Progenitor cell of endocrine pancreas (in vitro differentiated cells): ENCODE measurements at regions not wholly inside any gene's neighbourhood (a gene's known extent, or its start where the extent isn't known, plus 50 kb on each side); places are given as distances from the start of the nearest gene placed in this dataset.

ENCODE experiments used
- DNase-seq: peaks from one replicate; pipeline ENCODE4 v3.0.0; 2021; ENCODE audit warnings: low spot score; ENCODE audit not compliant: unreplicated experiment
- H3K27ac Mint-ChIP-seq: 2 replicates; pipeline ENCODE4 v1.8.0; 2021; ENCODE audit warnings: mild to moderate bottlenecking, moderate library complexity, mixed read lengths
- H3K27me3 Mint-ChIP-seq: 2 replicates; pipeline ENCODE4 v1.8.0; 2021; ENCODE audit warnings: mixed read lengths
- H3K36me3 Mint-ChIP-seq: 2 replicates; pipeline ENCODE4 v1.8.0; 2022; ENCODE audit warnings: mixed read lengths; ENCODE audit not compliant: insufficient read depth
- H3K4me1 Mint-ChIP-seq: 2 replicates; pipeline ENCODE4 v1.8.0; 2021; ENCODE audit warnings: low read depth, mixed read lengths
- H3K4me3 Mint-ChIP-seq: 2 replicates; pipeline ENCODE4 v1.8.0; 2021; ENCODE audit warnings: low read depth, mild to moderate bottlenecking, moderate library complexity, mixed read lengths
- H3K9me3 Mint-ChIP-seq: 2 replicates; pipeline ENCODE4 v1.8.0; 2021; ENCODE audit warnings: low read depth, mixed read lengths
- TF ChIP-seq, protein P1 (sequence below): fragments of 200-600 bp; sonication (generic); IDR thresholded peaks from one replicate; pipeline ENCODE4 v1.5.0; 2021; ENCODE audit warnings: antibody characterized with exemption, mild to moderate bottlenecking; ENCODE audit not compliant: unreplicated experiment

DNA sequence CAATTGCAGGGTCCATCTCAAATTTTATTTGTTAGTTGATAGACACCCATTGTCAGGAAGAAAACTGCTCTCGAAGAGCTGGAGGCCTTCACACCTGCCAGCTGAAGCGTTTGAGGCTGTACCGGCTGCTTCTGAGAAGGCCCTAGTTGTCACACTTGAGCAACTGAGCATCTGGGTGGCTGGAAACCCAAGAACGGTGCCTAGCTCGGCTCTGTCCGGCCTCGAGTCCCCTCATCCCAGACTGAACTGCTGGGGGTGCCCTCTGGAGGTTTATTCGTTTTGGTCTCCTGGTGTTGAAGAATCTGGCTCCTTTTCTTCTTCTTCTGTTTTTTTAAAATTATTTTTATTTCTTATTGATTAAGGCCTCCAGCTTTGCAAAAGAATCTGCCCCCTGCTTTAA, 59.3 kb upstream of the EXOC6 start:
- peaks cover 4% of the 10 kb centered on the region for H3K4me1 Mint-ChIP-seq
- no peaks in the 10 kb centered on the region for H3K36me3 Mint-ChIP-seq
- DNase-seq, result no peak
- H3K27ac Mint-ChIP-seq, result no peak overlapping the region
- peaks cover 34% of the 10 kb centered on the region for H3K27me3 Mint-ChIP-seq
- H3K9me3 Mint-ChIP-seq, result no peaks in the 10 kb centered on the region
- TF ChIP-seq, protein P1, sequence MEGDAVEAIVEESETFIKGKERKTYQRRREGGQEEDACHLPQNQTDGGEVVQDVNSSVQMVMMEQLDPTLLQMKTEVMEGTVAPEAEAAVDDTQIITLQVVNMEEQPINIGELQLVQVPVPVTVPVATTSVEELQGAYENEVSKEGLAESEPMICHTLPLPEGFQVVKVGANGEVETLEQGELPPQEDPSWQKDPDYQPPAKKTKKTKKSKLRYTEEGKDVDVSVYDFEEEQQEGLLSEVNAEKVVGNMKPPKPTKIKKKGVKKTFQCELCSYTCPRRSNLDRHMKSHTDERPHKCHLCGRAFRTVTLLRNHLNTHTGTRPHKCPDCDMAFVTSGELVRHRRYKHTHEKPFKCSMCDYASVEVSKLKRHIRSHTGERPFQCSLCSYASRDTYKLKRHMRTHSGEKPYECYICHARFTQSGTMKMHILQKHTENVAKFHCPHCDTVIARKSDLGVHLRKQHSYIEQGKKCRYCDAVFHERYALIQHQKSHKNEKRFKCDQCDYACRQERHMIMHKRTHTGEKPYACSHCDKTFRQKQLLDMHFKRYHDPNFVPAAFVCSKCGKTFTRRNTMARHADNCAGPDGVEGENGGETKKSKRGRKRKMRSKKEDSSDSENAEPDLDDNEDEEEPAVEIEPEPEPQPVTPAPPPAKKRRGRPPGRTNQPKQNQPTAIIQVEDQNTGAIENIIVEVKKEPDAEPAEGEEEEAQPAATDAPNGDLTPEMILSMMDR, result no peak
- H3K4me3 Mint-ChIP-seq, result no peak overlapping the region

DNA sequence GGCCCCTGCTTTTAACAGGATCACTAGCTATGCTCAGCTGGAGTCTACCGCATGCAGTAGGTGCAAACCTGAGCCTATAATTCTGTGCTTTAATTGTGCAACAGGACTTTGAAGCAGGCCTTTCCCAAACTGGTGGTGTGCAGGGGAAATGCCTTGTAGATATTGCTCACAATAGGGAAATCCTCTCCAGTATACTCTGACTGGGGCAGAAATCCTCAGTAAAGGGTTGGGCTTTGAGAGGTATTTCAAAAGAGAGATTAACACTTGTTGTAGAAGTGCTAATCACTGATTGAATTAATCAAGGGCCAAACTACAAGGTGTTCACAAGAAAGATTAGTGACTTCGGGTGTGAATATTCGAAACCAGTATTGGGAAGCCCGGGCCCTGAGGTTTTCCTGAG, 58.5 kb upstream of the EXOC6 start:
- no peaks in the 10 kb centered on the region for H3K9me3 Mint-ChIP-seq
- H3K4me1 Mint-ChIP-seq, result peaks cover 4% of the 10 kb centered on the region
- H3K27ac Mint-ChIP-seq, result no peak overlapping the region
- no peak for DNase-seq
- H3K36me3 Mint-ChIP-seq, result no peaks in the 10 kb centered on the region
- TF ChIP-seq, protein P1, result no peak
- H3K27me3 Mint-ChIP-seq, result peaks cover 32% of the 10 kb centered on the region
- H3K4me3 Mint-ChIP-seq, result no peak overlapping the region

DNA sequence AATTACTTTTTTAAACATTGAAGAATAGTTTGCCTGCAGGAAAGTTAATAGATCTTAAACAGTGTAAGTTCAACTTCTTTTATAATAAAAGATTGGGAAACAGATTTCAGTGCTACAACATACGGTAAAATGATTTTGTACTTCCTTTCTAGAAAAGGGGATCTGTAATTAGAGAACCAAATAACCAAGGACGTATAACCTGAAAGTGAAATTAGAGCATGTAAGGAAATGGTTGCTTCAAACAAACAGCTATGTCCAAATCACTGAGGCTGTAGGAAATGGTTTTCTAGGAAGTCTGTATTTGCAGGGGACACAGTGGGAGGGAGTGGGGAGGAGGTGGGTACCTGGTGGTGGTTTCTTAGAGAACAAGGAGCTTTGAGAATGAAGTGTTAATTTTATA, 57.9 kb upstream of the EXOC6 start:
- Mint-ChIP-seq H3K4me3 (no peak overlapping the region), H3K27ac (no peak overlapping the region), H3K9me3 (peaks cover 2% of the 10 kb centered on the region), H3K4me1 (peaks cover 4% of the 10 kb centered on the region), H3K27me3 (peaks cover 28% of the 10 kb centered on the region), H3K36me3 (no peaks in the 10 kb centered on the region)
- no peak for DNase-seq
- TF ChIP-seq, protein P1, result no peak

DNA sequence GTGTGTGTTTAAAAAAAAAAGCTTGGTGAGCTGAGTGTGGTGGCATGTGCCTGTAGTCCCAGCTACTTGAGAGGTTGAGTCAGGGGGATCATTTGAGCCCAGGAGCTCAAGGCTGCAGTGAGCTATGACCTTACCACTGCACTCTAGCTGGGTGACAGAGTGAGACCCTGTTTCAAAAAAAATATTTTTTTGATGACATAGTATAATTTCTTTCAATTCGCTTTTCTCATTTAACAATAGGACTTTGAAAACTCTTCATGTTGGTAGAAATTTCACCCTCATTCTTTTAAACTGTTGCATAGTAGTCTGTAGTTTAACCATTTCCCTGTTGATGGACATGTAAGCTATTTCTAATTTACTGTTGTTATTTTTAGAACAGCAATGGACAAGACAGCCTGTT, 55.7 kb upstream of the EXOC6 start:
- H3K27ac Mint-ChIP-seq, result no peak overlapping the region

More for the DNA sequence above, 55.7 kb upstream of the EXOC6 start:
- TF ChIP-seq, protein P1, result no peak
- Mint-ChIP-seq H3K4me3 (no peak overlapping the region), H3K9me3 (peaks cover 21% of the 10 kb centered on the region), H3K4me1 (peaks cover 4% of the 10 kb centered on the region), H3K36me3 (peaks cover 12% of the 10 kb centered on the region), H3K27me3 (peaks cover 18% of the 10 kb centered on the region)
- DNase-seq, result no peak
